HEK293 (cell line): ENCODE measurements at regions not wholly inside any gene's neighbourhood (a gene's known extent, or its start where the extent isn't known, plus 50 kb on each side); places are given as distances from the start of the nearest gene placed in this dataset.

Experiments used
- CTCF ChIA-PET: fragments of 350-600 bp; formaldehyde crosslinking; extraction: SDS; loops from one replicate; lab custom pipeline; 2021; ENCODE audit warnings: antibody characterized with exemption; lab: Yijun Ruan, JAX
- POLR2A ChIA-PET: fragments of 300-600 bp; formaldehyde crosslinking; extraction: SDS; loops from one replicate; lab custom pipeline; 2020; ENCODE audit warnings: antibody characterized with exemption, inconsistent platforms; lab: Yijun Ruan, JAX
- H3K27ac ChIP-seq: fragments of 200-500 bp; sonication (Bioruptor generic); 2 replicates; pipeline ENCODE4 v1.5.1; 2014; ENCODE audit warnings: low read depth, low read length, control low read depth, inconsistent platforms; ENCODE audit errors: extremely low read depth
- H3K36me3 ChIP-seq, 2 experiments: fragments of 200-500 bp in 1 of 2; sonication (Bioruptor generic) in 1 of 2; 1 replicate in 1 of 2; 2 replicates in 1 of 2; pipeline ENCODE4 v1.5.1; 2014 to 2017; ENCODE audit warnings: inconsistent platforms in 2 of 2, low read length in 2 of 2; ENCODE audit not compliant: control insufficient read depth in 2 of 2, insufficient read depth in 1 of 2
- H3K4me1 ChIP-seq: fragments of 200-500 bp; sonication (Bioruptor generic); 2 replicates; pipeline ENCODE4 v1.5.1; 2014; ENCODE audit warnings: mild to moderate bottlenecking, low read length, inconsistent platforms; ENCODE audit not compliant: control insufficient read depth, insufficient read depth
- H3K4me3 ChIP-seq: 2 replicates; pipeline ENCODE4 v1.5.1; 2011; ENCODE audit warnings: low read depth, mild to moderate bottlenecking, control low read depth, low read length, moderate library complexity
- H3K9me3 ChIP-seq: fragments of 200-500 bp; sonication (Bioruptor generic); 2 replicates; pipeline ENCODE4 v1.5.1; 2014; ENCODE audit warnings: low read depth, low read length, inconsistent platforms; ENCODE audit not compliant: control insufficient read depth, insufficient read depth
- GLI2 ChIP-seq: fragments of 450-650 bp; formaldehyde crosslinking; IDR thresholded peaks from 2 replicates; pipeline ENCODE4; 2017; ENCODE audit warnings: missing biosample characterization, missing genetic modification characterization, low read depth, borderline replicate concordance
- GLI4 ChIP-seq: fragments of 450-650 bp; formaldehyde crosslinking; IDR thresholded peaks from 2 replicates; pipeline ENCODE4 v1.5.1; 2016; ENCODE audit warnings: missing biosample characterization, missing genetic modification characterization
- HIC1 ChIP-seq: fragments of 450-650 bp; formaldehyde crosslinking; IDR thresholded peaks from 2 replicates; pipeline ENCODE4 v1.5.1; 2016; ENCODE audit warnings: missing biosample characterization, missing genetic modification characterization
- KLF9 ChIP-seq: fragments of 450-650 bp; formaldehyde crosslinking; IDR thresholded peaks from 2 replicates; pipeline ENCODE4 v1.5.1; 2016; ENCODE audit warnings: missing biosample characterization, missing genetic modification characterization, low read depth
- ZNF214 ChIP-seq: fragments of 450-650 bp; formaldehyde crosslinking; IDR thresholded peaks from 2 replicates; pipeline ENCODE4 v1.5.1; 2017; ENCODE audit warnings: missing biosample characterization, mild to moderate bottlenecking, missing genetic modification characterization, borderline replicate concordance
- ZNF37A ChIP-seq: fragments of 450-650 bp; IDR thresholded peaks from 2 replicates; pipeline ENCODE4 v1.5.1; 2018; ENCODE audit warnings: missing biosample characterization, missing genetic modification characterization
- ZNF391 ChIP-seq: fragments of 450-650 bp; formaldehyde crosslinking; IDR thresholded peaks from 2 replicates; pipeline ENCODE4 v1.5.1; 2016; ENCODE audit warnings: low read depth, missing biosample characterization, missing genetic modification characterization, borderline replicate concordance
- ZNF530 ChIP-seq: fragments of 450-650 bp; formaldehyde crosslinking; IDR thresholded peaks from 2 replicates; pipeline ENCODE4 v1.5.1; 2016; ENCODE audit warnings: low read depth, missing biosample characterization, missing genetic modification characterization
- ZNF558 ChIP-seq: fragments of 450-650 bp; formaldehyde crosslinking; IDR thresholded peaks from 2 replicates; pipeline ENCODE4 v1.5.1; 2016; ENCODE audit warnings: missing biosample characterization, missing genetic modification characterization
- ZNF610 ChIP-seq: fragments of 450-650 bp; formaldehyde crosslinking; IDR thresholded peaks from 2 replicates; pipeline ENCODE4 v1.5.1; 2016; ENCODE audit warnings: missing biosample characterization, missing genetic modification characterization, borderline replicate concordance
- ZNF645 ChIP-seq: fragments of 450-650 bp; formaldehyde crosslinking; IDR thresholded peaks from 2 replicates; pipeline ENCODE4; 2016; ENCODE audit warnings: missing biosample characterization, missing genetic modification characterization
- ZXDB ChIP-seq: fragments of 450-650 bp; formaldehyde crosslinking; IDR thresholded peaks from 2 replicates; pipeline ENCODE4 v1.5.1; 2016; ENCODE audit warnings: missing biosample characterization, missing genetic modification characterization
- TF ChIP-seq, protein P1 (sequence below): fragments of 450-650 bp; formaldehyde crosslinking; IDR thresholded peaks from 2 replicates; pipeline ENCODE4 v1.5.1; 2017; ENCODE audit warnings: missing biosample characterization, missing genetic modification characterization
- TF ChIP-seq, protein P2 (sequence below): fragments of 450-650 bp; formaldehyde crosslinking; IDR thresholded peaks from 2 replicates; pipeline ENCODE4 v1.5.1; 2016; ENCODE audit warnings: missing biosample characterization, missing genetic modification characterization
- TF ChIP-seq, protein P3 (sequence below): fragments of 450-650 bp; formaldehyde crosslinking; IDR thresholded peaks from 2 replicates; pipeline ENCODE4 v1.5.0; 2017; ENCODE audit warnings: missing biosample characterization, missing genetic modification characterization, borderline replicate concordance

DNA sequence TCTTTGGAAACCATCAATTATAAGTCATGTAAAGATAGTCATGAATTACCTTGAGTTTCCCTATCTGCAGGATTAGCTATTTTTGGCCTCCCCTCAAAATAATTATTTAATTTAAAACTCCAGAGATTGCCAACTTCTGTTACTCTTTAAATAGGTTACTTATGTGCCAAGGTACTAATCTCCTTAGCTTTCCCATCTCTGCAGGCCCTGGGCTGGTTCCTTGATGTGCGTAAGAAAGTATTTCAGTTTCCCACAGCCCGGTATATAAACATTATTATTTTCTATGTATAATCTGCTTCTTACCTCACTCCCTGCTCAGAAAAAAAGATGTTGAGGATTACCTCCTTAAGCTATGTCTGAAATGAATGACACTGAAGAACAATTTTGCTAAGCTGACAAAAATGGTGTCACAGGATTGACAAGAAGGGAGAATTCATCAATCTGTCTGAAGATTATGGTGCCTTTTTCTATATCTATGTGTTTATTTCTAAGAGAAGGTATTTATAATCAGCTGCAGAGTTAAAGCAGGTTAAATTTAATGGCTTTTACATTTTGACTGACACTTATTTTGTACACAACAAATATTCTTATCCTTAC is 1697.2 kb upstream of the PCDH20 start:
- H3K9me3 ChIP-seq, result no peaks in the 10 kb centered on the region
- ChIA-PET POLR2A (no interaction called here), CTCF (no interaction called here)
- no peaks in the 10 kb centered on the region for H3K4me1 ChIP-seq
- H3K36me3 ChIP-seq, result no peaks in the 10 kb centered on the region
- TF ChIP-seq, protein P1, sequence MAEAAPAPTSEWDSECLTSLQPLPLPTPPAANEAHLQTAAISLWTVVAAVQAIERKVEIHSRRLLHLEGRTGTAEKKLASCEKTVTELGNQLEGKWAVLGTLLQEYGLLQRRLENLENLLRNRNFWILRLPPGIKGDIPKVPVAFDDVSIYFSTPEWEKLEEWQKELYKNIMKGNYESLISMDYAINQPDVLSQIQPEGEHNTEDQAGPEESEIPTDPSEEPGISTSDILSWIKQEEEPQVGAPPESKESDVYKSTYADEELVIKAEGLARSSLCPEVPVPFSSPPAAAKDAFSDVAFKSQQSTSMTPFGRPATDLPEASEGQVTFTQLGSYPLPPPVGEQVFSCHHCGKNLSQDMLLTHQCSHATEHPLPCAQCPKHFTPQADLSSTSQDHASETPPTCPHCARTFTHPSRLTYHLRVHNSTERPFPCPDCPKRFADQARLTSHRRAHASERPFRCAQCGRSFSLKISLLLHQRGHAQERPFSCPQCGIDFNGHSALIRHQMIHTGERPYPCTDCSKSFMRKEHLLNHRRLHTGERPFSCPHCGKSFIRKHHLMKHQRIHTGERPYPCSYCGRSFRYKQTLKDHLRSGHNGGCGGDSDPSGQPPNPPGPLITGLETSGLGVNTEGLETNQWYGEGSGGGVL (tag by site-specific recombination), result no peak
- no peak for TF ChIP-seq GLI2 (tag by site-specific recombination)
- TF ChIP-seq ZXDB, result no peak
- TF ChIP-seq KLF9 (tag by site-specific recombination), result no peak
- no peak overlapping the region for H3K4me3 ChIP-seq
- no peak overlapping the region for H3K27ac ChIP-seq

GRCh38 chr13:63110466-63110865 is 1694.8 kb upstream of the PCDH20 start:
- no peak overlapping the region for H3K4me3 ChIP-seq
- CTCF ChIA-PET, result no interaction called here
- H3K9me3 ChIP-seq, result no peaks in the 10 kb centered on the region
- no peaks in the 10 kb centered on the region for H3K4me1 ChIP-seq
- TF ChIP-seq, protein P2, sequence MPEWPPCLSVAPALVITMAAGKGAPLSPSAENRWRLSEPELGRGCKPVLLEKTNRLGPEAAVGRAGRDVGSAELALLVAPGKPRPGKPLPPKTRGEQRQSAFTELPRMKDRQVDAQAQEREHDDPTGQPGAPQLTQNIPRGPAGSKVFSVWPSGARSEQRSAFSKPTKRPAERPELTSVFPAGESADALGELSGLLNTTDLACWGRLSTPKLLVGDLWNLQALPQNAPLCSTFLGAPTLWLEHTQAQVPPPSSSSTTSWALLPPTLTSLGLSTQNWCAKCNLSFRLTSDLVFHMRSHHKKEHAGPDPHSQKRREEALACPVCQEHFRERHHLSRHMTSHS (tag by site-specific recombination), result no peak
- POLR2A ChIA-PET, result no interaction called here
- no peaks in the 10 kb centered on the region for H3K36me3 ChIP-seq
- no peak overlapping the region for H3K27ac ChIP-seq

GRCh38 chr13:63107179-63107943 is 1691.7 kb upstream of the PCDH20 start:
- ChIA-PET CTCF (no interaction called here), POLR2A (no interaction called here)
- H3K4me1 ChIP-seq, result no peaks in the 10 kb centered on the region
- TF ChIP-seq HIC1 (no peak), ZNF558 (tag by site-specific recombination) (no peak), GLI4 (tag by site-specific recombination) (no peak), ZNF391 (no peak), ZNF37A (tag by site-specific recombination) (no peak), ZNF214 (tag by site-specific recombination) (no peak), ZNF610 (tag by site-specific recombination) (no peak), ZNF530 (tag by site-specific recombination) (no peak), ZNF645 (tag by site-specific recombination) (no peak)
- TF ChIP-seq, protein P3, sequence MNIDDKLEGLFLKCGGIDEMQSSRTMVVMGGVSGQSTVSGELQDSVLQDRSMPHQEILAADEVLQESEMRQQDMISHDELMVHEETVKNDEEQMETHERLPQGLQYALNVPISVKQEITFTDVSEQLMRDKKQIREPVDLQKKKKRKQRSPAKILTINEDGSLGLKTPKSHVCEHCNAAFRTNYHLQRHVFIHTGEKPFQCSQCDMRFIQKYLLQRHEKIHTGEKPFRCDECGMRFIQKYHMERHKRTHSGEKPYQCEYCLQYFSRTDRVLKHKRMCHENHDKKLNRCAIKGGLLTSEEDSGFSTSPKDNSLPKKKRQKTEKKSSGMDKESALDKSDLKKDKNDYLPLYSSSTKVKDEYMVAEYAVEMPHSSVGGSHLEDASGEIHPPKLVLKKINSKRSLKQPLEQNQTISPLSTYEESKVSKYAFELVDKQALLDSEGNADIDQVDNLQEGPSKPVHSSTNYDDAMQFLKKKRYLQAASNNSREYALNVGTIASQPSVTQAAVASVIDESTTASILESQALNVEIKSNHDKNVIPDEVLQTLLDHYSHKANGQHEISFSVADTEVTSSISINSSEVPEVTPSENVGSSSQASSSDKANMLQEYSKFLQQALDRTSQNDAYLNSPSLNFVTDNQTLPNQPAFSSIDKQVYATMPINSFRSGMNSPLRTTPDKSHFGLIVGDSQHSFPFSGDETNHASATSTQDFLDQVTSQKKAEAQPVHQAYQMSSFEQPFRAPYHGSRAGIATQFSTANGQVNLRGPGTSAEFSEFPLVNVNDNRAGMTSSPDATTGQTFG (tag by site-specific recombination), result no peak
- TF ChIP-seq, protein P1 (tag by site-specific recombination), result no peak

More at GRCh38 chr13:63107179-63107943, 1691.7 kb upstream of the PCDH20 start:
- H3K27ac ChIP-seq, result no peak overlapping the region
- no peak overlapping the region for H3K4me3 ChIP-seq
- H3K36me3 ChIP-seq, result no peaks in the 10 kb centered on the region
- H3K9me3 ChIP-seq, result no peaks in the 10 kb centered on the region
